ENCODE measurements at regions not wholly inside any gene's neighbourhood (a gene's known extent, or its start where the extent isn't known, plus 50 kb on each side); places are given as distances from the start of the nearest gene placed in this dataset.

DNA sequence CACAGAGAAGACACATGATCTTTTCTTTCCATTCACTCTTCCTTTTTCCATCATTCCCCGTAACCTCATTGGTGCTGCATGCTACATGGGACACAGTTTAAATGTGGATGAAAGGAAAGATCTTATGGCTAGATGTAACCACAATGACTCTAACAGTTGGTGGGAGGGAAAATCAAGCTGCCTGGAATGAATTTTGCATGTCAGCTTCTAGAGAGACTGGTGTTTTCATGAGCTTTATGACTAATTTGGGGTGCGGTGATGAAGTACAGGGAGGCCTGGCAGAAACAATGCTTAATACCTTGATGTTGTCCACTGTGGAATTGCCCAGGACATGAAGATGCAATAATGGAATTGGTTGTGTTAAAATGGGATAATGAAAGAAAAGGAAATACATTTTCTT lies 55.9 kb upstream of the MYO10 start (continued):
- no peak for TF ChIP-seq TEAD4 (IDR thresholded peaks at IDR 0.05; ENCODE audit: low read depth, low read length)
- TF ChIP-seq SRF (IDR thresholded peaks at IDR 0.05; ENCODE audit: low read depth, low read length): no peak
- TF ChIP-seq TAF7 (optimal IDR thresholded peaks at IDR 0.05; ENCODE audit: borderline replicate concordance, low read depth, low read length): no peak
- TF ChIP-seq KDM5A (IDR thresholded peaks at IDR 0.05; ENCODE audit: low read length): no peak

All from H1 (cell line).